Activated CD8-positive, alpha-beta T cell treated with anti-CD3 and anti-CD28 coated beads, Interleukin-2, amount 10 ng/mL, durations not matched to agents 7 days and 5 days (primary cell): ENCODE measurements at regions not wholly inside any gene's neighbourhood (a gene's known extent, or its start where the extent isn't known, plus 50 kb on each side); places are given as distances from the start of the nearest gene placed in this dataset.

ENCODE experiments used
- ATAC-seq: fragments of 150-1000 bp; cut with Tn5 transposase; one replicate; pipeline ENCODE4 v1.10.0; 2021; ENCODE audit warnings: moderate library complexity
- CTCF ChIA-PET: fragments of 350-600 bp; sonication (Branson Sonifier 250); formaldehyde crosslinking; loops from one replicate; lab custom pipeline; 2021; ENCODE audit warnings: antibody characterized with exemption; lab: Charles Lee
- POLR2A ChIA-PET: fragments of 350-600 bp; sonication (Branson Sonifier 250); formaldehyde crosslinking; loops from one replicate; lab custom pipeline; 2021; ENCODE audit warnings: antibody characterized with exemption; lab: Charles Lee
- DNase-seq: peaks from one replicate; pipeline ENCODE4 v3.0.0-alpha.2; 2020
- H3K27ac Mint-ChIP-seq: one replicate; pipeline ENCODE4 v1.8.0; 2021; ENCODE audit warnings: mild to moderate bottlenecking, mixed read lengths
- H3K27me3 Mint-ChIP-seq: one replicate; pipeline ENCODE4 v1.8.0; 2021; ENCODE audit warnings: low read depth, mixed read lengths
- H3K36me3 Mint-ChIP-seq: one replicate; pipeline ENCODE4 v1.8.0; 2021; ENCODE audit warnings: low read depth, mixed read lengths
- H3K4me1 Mint-ChIP-seq: one replicate; pipeline ENCODE4 v1.8.0; 2021; ENCODE audit warnings: low read depth, mixed read lengths
- H3K4me3 Mint-ChIP-seq: one replicate; pipeline ENCODE4 v1.8.0; 2021; ENCODE audit warnings: mild to moderate bottlenecking, mixed read lengths
- H3K9me3 Mint-ChIP-seq: one replicate; pipeline ENCODE4 v1.8.0; 2022; ENCODE audit warnings: mixed read lengths; ENCODE audit not compliant: insufficient read depth

DNA sequence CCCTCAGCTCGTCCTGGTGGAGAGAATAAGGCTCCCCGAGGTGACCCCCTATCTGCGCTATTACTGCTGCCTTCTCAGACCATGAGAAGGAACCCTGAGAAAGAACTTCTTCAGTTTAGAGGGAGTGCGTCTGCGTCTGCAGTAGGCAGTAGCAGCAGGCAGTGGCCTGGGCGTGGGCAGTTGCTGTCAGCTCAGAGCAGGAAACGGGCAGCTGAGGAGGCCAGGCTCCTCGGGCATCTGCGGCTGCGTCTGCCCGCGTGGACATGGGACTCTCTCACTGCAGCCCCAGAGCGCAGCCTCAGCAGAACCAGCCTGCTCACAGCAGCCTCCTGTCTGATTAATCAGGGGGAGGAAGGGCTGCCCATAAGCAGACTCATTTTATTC lies 49.8 kb upstream of the FCN1 start:
- no peak for DNase-seq
- ChIA-PET POLR2A (no interaction called here), CTCF (no interaction called here)
- H3K9me3 Mint-ChIP-seq: no peaks in the 10 kb centered on the region
- no peaks in the 10 kb centered on the region for H3K27me3 Mint-ChIP-seq
- H3K36me3 Mint-ChIP-seq: no peaks in the 10 kb centered on the region
- H3K4me3 Mint-ChIP-seq: no peak overlapping the region
- H3K27ac Mint-ChIP-seq: no peak overlapping the region
- H3K4me1 Mint-ChIP-seq: no peaks in the 10 kb centered on the region
- ATAC-seq: no peak

DNA sequence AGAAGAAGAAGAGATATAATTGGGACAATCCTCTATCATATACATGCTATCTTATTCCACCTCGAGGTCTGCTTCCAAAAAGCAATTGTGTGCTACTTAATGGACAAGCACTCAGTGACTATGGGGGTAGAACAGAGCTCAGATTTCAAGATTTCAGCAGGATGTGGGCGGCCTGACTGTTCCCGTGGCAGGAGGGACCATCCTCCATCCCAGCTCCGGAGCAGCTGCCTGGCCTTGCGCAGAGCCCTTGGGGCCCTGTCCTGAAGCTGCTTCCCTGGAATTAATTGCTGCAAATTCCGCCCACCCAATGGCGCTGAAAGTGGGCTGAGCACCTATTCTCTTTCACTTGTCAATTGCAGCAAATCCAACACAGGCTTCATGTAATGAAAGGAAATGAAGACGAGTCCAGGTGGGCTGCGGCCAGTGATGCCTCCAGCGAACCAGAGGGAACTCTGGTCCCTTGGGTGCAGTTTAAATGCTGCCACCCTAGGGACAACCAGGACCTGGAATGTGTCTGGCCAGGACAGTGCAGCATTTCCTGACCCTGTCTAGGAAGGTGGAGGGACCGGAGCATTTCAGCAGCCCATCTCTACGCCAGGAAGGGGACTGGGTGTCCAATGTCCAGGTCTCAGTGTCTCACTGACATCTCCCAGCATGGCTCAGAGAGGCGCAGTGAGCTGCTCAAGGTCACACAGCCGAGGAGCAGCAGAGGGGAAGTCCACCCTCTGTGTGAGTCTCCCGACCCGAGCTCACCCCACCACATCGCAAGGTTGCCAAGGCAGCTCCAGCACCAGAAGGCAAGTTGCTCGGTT lies 50.5 kb upstream of the FCN1 start:
- no peak for DNase-seq
- Mint-ChIP-seq H3K9me3 (no peaks in the 10 kb centered on the region), H3K4me1 (no peaks in the 10 kb centered on the region), H3K4me3 (no peak overlapping the region), H3K27ac (no peak overlapping the region), H3K36me3 (no peaks in the 10 kb centered on the region), H3K27me3 (no peaks in the 10 kb centered on the region)
- ChIA-PET POLR2A (no interaction called here), CTCF (no interaction called here)
- no peak for ATAC-seq

DNA sequence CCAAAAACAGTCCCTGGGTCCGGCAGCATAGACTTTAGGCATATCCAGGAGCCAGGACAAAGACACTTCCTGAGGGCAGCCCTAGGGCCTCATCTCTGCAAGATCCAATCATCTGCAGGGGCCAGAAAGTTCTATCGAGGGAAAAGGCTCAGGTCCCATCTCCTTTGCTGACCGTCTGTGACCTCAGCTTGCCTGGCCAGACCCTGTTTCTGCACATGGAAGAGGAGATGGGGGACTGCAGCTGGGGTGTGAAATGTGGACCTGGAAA lies 51.0 kb upstream of the FCN1 start:
- Mint-ChIP-seq H3K27me3 (peaks cover under 1% of the 10 kb centered on the region), H3K4me3 (no peak overlapping the region), H3K4me1 (no peaks in the 10 kb centered on the region), H3K9me3 (no peaks in the 10 kb centered on the region), H3K36me3 (no peaks in the 10 kb centered on the region), H3K27ac (no peak overlapping the region)
- CTCF ChIA-PET: no interaction called here
- DNase-seq (no peak), ATAC-seq (no peak)
- POLR2A ChIA-PET: no interaction called here

DNA sequence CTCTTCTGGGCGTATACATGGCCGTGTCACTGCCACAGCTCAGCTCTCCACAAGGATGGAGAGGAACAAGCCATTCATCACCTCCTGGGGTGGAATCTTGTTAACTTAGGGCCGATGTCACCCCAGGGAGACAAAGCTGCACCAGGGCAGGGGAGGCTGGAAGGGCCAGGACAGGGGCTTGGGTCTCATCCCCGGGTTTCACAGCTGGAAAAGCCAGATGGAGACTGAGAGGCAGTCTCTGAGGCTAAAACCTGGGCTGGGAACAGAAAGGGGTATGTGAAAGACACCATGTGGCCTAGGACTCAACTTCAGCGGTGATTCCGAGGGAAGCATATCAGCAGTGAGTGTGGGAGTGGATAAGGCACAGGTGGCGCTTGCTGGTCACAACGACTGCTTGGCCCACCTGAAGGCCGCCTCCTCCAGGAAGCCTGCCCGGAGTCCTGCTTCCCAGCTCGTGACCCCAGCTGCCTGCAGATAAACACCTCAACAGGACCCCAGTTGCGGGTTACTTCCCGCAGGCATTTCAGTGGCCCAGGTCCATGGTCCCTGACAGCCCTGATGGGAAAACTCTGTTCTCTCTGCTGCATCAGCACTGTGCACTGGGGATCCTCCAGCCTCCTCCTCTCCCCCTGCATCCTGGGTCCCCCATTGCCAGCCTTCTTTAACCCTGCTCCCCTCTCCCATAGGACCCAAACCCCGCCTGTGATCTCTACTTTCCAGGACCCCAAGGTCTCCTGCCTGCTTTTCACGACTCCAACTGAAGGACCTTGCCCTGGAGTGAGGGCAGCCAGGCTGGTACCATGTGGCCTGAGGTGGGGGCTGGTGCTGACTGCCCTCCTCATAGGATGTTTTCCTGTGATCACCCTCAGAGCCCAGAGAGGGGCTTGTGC lies 51.7 kb upstream of the FCN1 start:
- Mint-ChIP-seq H3K9me3 (no peaks in the 10 kb centered on the region), H3K4me3 (no peak overlapping the region), H3K4me1 (no peaks in the 10 kb centered on the region), H3K27ac (no peak overlapping the region), H3K27me3 (peaks cover 5% of the 10 kb centered on the region), H3K36me3 (no peaks in the 10 kb centered on the region)
- CTCF ChIA-PET: no interaction called here
- DNase-seq: no peak
- ATAC-seq: no peak
- POLR2A ChIA-PET: no interaction called here

DNA sequence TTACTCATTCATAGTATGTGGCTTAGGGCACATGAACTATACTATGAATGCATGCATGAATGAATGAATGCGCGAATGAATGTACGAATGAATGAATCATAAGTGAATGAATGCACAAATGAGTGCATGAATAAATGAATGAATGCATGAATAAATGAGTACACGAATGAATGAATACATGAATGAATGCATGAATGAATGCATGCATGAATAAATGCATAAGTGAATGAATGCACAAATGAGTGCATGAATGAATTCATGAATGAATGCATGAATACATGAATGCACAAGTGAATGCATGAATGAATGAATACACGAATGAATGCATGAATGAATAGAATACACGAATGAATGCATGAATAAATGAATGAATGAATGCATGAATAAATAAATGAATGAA lies 52.5 kb upstream of the FCN1 start:
- Mint-ChIP-seq H3K27ac (no peak overlapping the region), H3K4me3 (no peak overlapping the region), H3K4me1 (no peaks in the 10 kb centered on the region), H3K36me3 (no peaks in the 10 kb centered on the region), H3K27me3 (peaks cover 6% of the 10 kb centered on the region), H3K9me3 (no peaks in the 10 kb centered on the region)
- DNase-seq (no peak), ATAC-seq (no peak)
- ChIA-PET CTCF (no interaction called here), POLR2A (no interaction called here)

DNA sequence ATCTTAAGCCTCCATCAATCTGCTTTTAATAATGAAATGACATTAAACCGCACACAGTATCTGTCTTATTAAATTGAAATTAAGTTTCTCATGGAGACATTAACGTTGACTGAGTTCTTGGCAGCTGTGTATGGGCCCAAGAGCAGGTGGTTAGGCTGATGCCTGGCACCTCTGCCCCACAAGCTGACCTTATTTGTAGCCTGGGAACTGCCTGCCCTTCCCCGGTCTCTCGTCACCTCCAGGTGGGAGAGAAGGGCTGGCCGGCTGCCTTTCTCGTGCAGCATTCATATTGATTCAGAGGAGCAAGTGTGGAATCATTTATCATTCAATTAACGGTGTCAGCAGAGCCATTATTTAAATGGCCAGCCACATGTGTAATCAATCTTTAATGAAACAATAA lies 53.0 kb upstream of the FCN1 start:
- H3K4me1 Mint-ChIP-seq: no peaks in the 10 kb centered on the region
- ATAC-seq (no peak), DNase-seq (no peak)
- H3K9me3 Mint-ChIP-seq: no peaks in the 10 kb centered on the region
- POLR2A ChIA-PET: no interaction called here
- no peak overlapping the region for H3K27ac Mint-ChIP-seq
- no peaks in the 10 kb centered on the region for H3K36me3 Mint-ChIP-seq
- H3K27me3 Mint-ChIP-seq: peaks cover 10% of the 10 kb centered on the region
- no peak overlapping the region for H3K4me3 Mint-ChIP-seq
- CTCF ChIA-PET: no interaction called here

DNA sequence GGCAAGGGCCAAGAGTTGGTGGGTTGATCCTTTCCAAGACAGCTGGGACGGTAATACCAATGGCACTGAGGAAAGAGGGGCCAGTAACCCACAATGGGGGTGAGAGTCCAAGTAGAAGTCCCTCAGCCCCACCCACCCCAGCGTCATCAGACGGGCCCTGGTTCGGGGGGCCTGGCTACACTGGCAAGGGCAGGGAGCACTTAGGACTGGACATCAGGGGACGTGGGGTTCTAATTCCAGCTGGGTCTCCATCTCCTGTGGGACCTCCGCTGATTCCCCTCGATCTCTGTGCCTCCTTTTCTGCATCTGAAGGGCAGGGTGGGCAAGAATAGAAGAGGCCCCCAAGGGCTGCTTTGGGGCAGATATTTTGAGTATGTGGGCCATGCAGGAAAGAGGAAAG lies 53.5 kb upstream of the FCN1 start:
- Mint-ChIP-seq H3K27ac (no peak overlapping the region), H3K4me3 (no peak overlapping the region), H3K36me3 (no peaks in the 10 kb centered on the region), H3K9me3 (no peaks in the 10 kb centered on the region), H3K27me3 (peaks cover 10% of the 10 kb centered on the region), H3K4me1 (no peaks in the 10 kb centered on the region)
- POLR2A ChIA-PET: no interaction called here
- DNase-seq (no peak), ATAC-seq (no peak)
- CTCF ChIA-PET: no interaction called here

DNA sequence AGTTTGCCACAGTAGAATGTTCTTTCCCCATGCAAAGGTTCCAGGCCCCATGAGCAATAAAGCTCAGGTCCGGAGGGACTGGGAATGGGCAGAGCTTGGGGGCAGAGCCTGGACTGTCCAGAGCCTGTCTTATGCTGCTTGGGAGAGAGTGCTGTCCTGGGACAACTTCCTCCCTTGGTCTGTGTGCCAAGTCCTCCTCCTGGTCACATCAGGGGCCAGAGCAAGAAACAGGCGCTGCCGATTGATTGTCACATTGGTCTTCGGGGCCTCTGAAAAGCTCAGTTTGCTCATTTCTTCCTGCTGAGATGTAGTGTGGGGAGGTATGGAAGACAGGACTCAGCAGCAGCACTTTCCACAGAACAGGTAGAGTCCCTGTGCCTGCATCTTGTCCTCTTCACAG lies 54.0 kb upstream of the FCN1 start:
- CTCF ChIA-PET: no interaction called here
- Mint-ChIP-seq H3K9me3 (no peaks in the 10 kb centered on the region), H3K4me1 (no peaks in the 10 kb centered on the region), H3K27me3 (peaks cover 10% of the 10 kb centered on the region), H3K4me3 (no peak overlapping the region), H3K36me3 (no peaks in the 10 kb centered on the region), H3K27ac (no peak overlapping the region)
- ATAC-seq: no peak
- no peak for DNase-seq
- POLR2A ChIA-PET: no interaction called here

DNA sequence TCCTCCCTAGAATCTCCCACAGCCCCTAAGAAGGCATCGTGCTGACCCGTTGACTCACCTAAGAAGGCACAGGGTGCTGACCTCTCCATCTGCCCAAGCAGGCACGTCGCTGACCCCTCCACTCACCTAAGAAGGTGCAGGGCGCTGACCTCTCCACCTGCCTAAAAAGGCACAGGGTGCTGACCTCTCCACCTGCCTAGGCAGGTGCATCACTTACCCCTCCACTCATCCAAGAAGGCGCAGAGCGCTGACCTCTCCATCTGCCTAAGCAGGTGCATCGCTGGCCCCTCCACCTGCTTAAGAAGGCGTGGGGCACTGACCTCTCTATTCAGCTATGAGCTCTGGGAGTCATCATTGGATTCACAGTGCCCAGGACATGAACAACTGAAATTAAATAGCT lies 54.4 kb upstream of the FCN1 start:
- DNase-seq: no peak
- ATAC-seq: no peak
- H3K27me3 Mint-ChIP-seq: peaks cover 10% of the 10 kb centered on the region
- H3K4me1 Mint-ChIP-seq: no peaks in the 10 kb centered on the region
- no peak overlapping the region for H3K27ac Mint-ChIP-seq
- CTCF ChIA-PET: no interaction called here
- H3K4me3 Mint-ChIP-seq: no peak overlapping the region
- no peaks in the 10 kb centered on the region for H3K36me3 Mint-ChIP-seq
- POLR2A ChIA-PET: no interaction called here
- H3K9me3 Mint-ChIP-seq: no peaks in the 10 kb centered on the region

DNA sequence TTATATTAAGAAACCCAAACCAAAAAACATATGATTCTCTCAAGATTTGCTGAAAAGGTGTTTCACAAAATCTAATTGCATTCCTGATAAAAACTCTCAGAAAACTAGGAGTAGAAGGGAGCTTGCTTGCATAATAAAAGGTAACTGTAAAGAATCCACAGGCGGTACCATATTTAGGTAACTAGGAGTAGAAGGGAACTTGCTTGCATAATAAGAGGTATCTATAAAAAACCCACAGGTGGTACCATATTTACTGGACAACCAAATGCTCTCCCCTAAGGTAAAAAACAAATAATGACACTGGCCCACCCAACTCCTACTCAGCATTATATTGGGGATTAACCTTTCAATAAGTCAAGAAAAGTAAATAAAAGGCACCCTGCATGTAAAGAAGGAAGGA lies 57.5 kb upstream of the FCN1 start:
- Mint-ChIP-seq H3K36me3 (no peaks in the 10 kb centered on the region), H3K27ac (no peak overlapping the region), H3K9me3 (no peaks in the 10 kb centered on the region), H3K27me3 (peaks cover 10% of the 10 kb centered on the region), H3K4me1 (no peaks in the 10 kb centered on the region), H3K4me3 (no peak overlapping the region)
- ChIA-PET POLR2A (no interaction called here), CTCF (no interaction called here)
- ATAC-seq: no peak
- no peak for DNase-seq

DNA sequence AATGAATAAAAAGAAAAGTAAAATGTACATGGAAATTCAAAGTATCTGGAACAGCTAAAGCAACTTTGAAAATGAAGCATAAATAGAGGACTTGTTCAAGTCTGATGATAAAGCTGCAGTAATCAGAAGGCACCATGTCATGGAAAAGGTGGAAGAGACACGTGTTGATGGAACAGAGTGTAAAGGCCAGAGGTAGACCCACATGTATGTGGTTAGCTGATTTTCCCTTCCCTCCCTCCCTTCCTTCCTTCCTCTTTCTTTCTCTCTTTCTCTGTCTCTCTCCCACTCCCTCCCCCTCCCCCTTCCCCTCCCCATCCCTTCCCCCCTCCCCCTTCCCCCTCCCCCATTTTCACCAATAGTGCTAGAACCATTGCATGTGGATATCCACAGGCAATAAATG lies 58.7 kb upstream of the FCN1 start:
- POLR2A ChIA-PET: no interaction called here
- ATAC-seq (no peak), DNase-seq (no peak)
- Mint-ChIP-seq H3K4me3 (no peak overlapping the region), H3K27me3 (peaks cover 10% of the 10 kb centered on the region), H3K4me1 (no peaks in the 10 kb centered on the region), H3K27ac (no peak overlapping the region), H3K9me3 (no peaks in the 10 kb centered on the region), H3K36me3 (no peaks in the 10 kb centered on the region)
- CTCF ChIA-PET: no interaction called here

DNA sequence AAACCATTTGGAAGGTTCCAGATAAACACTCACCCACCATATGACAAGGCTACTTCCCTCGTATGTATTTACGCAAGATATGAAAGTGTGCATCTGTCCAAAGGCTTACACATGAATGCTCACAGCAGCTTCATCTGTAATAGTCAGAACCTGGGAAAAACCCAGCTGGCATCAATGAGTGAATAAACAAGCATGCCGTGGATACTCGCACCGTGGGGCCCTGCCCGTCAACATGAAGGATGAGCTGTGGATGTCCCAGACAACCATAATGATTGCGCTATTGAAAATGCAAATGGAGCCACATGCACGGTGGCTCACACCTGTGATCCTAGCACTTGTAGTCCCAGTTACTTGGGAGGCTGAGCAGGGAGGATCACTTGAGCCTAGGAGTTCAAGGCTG lies 60.6 kb upstream of the FCN1 start:
- H3K9me3 Mint-ChIP-seq: no peaks in the 10 kb centered on the region
- no peak for ATAC-seq
- H3K36me3 Mint-ChIP-seq: no peaks in the 10 kb centered on the region
- H3K27ac Mint-ChIP-seq: no peak overlapping the region
- CTCF ChIA-PET: no interaction called here
- POLR2A ChIA-PET: no interaction called here
- no peak overlapping the region for H3K4me3 Mint-ChIP-seq
- no peaks in the 10 kb centered on the region for H3K4me1 Mint-ChIP-seq
- no peak for DNase-seq
- peaks cover 10% of the 10 kb centered on the region for H3K27me3 Mint-ChIP-seq
